ENCODE measurements at regions not wholly inside any gene's neighbourhood (a gene's known extent, or its start where the extent isn't known, plus 50 kb on each side); places are given as distances from the start of the nearest gene placed in this dataset.

- TF ChIP-seq POLR2A (IDR thresholded peaks at IDR 0.05) (no peak), CTCF (IDR thresholded peaks at IDR 0.05 in 4 of 5, conservative IDR thresholded peaks at IDR 0.05 in 1 of 5) (no peak)
- DNase-seq: no peak
- Histone ChIP-seq H3K4me1 (no peaks in the 10 kb centered on the region), H3K9me3 (no peaks in the 10 kb centered on the region), H3K27me3 (no peaks in the 10 kb centered on the region), H3K4me3 (no peak overlapping the region), H3K36me3 (no peaks in the 10 kb centered on the region), H3K27ac (no peak overlapping the region)
- intact Hi-C loops (cut with DNase I; ENCODE audit: low total_unique reads): no loop called here
- ATAC-seq: no peak
- in situ Hi-C loops (cut with MboI; ENCODE audit: low sequenced_read_pairs in 4 of 4): no loop called here
Observed at GRCh38 chr22:26845021-26845743, 187.8 kb downstream of the MIAT start.

- no peak for TF ChIP-seq POLR2A (IDR thresholded peaks at IDR 0.05)
- no peak for TF ChIP-seq CTCF (IDR thresholded peaks at IDR 0.05 in 4 of 5, conservative IDR thresholded peaks at IDR 0.05 in 1 of 5)
- no peaks in the 10 kb centered on the region for H3K36me3 ChIP-seq
- H3K27me3 ChIP-seq: no peaks in the 10 kb centered on the region
- ATAC-seq: no peak
- H3K27ac ChIP-seq: no peak overlapping the region
- H3K4me1 ChIP-seq: no peaks in the 10 kb centered on the region
- in situ Hi-C loops (cut with MboI; ENCODE audit: low sequenced_read_pairs in 4 of 4) (no loop called here), intact Hi-C loops (cut with DNase I; ENCODE audit: low total_unique reads) (no loop called here)
- H3K9me3 ChIP-seq: no peaks in the 10 kb centered on the region
- H3K4me3 ChIP-seq: no peak overlapping the region
- DNase-seq: no peak
Observed at GRCh38 chr22:26846076-26846475, 188.7 kb downstream of the MIAT start.

GRCh38 chr22:26846645-26847044, 189.3 kb downstream of the MIAT start:
- H3K9me3 ChIP-seq: no peaks in the 10 kb centered on the region
- ATAC-seq (no peak), DNase-seq (no peak)
- H3K27me3 ChIP-seq: no peaks in the 10 kb centered on the region
- in situ Hi-C loops (cut with MboI; ENCODE audit: low sequenced_read_pairs in 4 of 4) (no loop called here), intact Hi-C loops (cut with DNase I; ENCODE audit: low total_unique reads) (no loop called here)
- no peaks in the 10 kb centered on the region for H3K4me1 ChIP-seq
- no peak overlapping the region for H3K4me3 ChIP-seq
- H3K36me3 ChIP-seq: no peaks in the 10 kb centered on the region
- TF ChIP-seq CTCF (IDR thresholded peaks at IDR 0.05 in 4 of 5, conservative IDR thresholded peaks at IDR 0.05 in 1 of 5): no peak
- TF ChIP-seq POLR2A (IDR thresholded peaks at IDR 0.05): no peak
- no peak overlapping the region for H3K27ac ChIP-seq

GRCh38 chr22:26847046-26847445, 189.7 kb downstream of the MIAT start:
- DNase-seq (no peak), ATAC-seq (no peak)
- in situ Hi-C loops (cut with MboI; ENCODE audit: low sequenced_read_pairs in 4 of 4): no loop called here
- Histone ChIP-seq H3K27me3 (no peaks in the 10 kb centered on the region), H3K27ac (no peak overlapping the region), H3K4me3 (no peak overlapping the region), H3K9me3 (no peaks in the 10 kb centered on the region), H3K36me3 (no peaks in the 10 kb centered on the region), H3K4me1 (no peaks in the 10 kb centered on the region)
- TF ChIP-seq CTCF (IDR thresholded peaks at IDR 0.05 in 4 of 5, conservative IDR thresholded peaks at IDR 0.05 in 1 of 5) (no peak), POLR2A (IDR thresholded peaks at IDR 0.05) (no peak)
- intact Hi-C loops (cut with DNase I; ENCODE audit: low total_unique reads): no loop called here

- Histone ChIP-seq H3K27ac (no peak overlapping the region), H3K4me1 (no peaks in the 10 kb centered on the region), H3K4me3 (no peak overlapping the region), H3K36me3 (no peaks in the 10 kb centered on the region), H3K9me3 (no peaks in the 10 kb centered on the region), H3K27me3 (no peaks in the 10 kb centered on the region)
- TF ChIP-seq POLR2A (IDR thresholded peaks at IDR 0.05) (no peak), CTCF (IDR thresholded peaks at IDR 0.05 in 4 of 5, conservative IDR thresholded peaks at IDR 0.05 in 1 of 5) (no peak)
- ATAC-seq (no peak), DNase-seq (no peak)
- in situ Hi-C loops (cut with MboI; ENCODE audit: low sequenced_read_pairs in 4 of 4): no loop called here
- intact Hi-C loops (cut with DNase I; ENCODE audit: low total_unique reads): no loop called here
Observed at GRCh38 chr22:26847816-26848215, 190.4 kb downstream of the MIAT start.

All from gastrocnemius medialis (tissue), 4 donors.